ENCODE measurements at regions not wholly inside any gene's neighbourhood (a gene's known extent, or its start where the extent isn't known, plus 50 kb on each side); places are given as distances from the start of the nearest gene placed in this dataset.

DNA sequence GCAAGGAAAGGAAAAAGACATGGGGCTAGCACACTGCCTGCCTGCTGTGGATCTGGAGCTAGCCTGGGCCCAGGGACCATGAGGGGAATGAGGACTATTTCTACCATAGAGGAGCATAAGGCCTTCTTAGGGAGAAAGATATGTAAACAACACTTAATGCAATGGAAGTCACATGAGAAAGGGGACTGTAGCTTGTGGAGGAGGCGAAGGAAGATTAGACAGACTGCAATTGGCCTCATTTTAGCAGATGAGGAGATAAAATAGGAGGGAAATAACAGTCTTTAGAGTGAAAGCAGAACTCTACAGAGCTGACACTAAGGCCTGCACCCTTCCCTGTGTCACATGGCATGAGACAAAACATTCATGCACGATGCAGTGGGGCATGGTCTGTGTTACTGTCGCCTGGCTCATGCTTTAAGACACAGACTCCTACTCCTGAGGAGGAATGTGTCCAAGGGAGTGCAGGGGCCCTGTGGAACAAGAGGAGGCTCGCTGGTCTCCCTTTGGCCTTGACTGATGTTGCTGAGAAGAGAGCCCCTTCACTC lies 829.3 kb upstream of the IGFBP3 start (continued):
- TF ChIP-seq GABPA (IDR thresholded peaks at IDR 0.05 in 1 of 2, conservative IDR thresholded peaks at IDR 0.05 in 1 of 2) = no peak

DNA sequence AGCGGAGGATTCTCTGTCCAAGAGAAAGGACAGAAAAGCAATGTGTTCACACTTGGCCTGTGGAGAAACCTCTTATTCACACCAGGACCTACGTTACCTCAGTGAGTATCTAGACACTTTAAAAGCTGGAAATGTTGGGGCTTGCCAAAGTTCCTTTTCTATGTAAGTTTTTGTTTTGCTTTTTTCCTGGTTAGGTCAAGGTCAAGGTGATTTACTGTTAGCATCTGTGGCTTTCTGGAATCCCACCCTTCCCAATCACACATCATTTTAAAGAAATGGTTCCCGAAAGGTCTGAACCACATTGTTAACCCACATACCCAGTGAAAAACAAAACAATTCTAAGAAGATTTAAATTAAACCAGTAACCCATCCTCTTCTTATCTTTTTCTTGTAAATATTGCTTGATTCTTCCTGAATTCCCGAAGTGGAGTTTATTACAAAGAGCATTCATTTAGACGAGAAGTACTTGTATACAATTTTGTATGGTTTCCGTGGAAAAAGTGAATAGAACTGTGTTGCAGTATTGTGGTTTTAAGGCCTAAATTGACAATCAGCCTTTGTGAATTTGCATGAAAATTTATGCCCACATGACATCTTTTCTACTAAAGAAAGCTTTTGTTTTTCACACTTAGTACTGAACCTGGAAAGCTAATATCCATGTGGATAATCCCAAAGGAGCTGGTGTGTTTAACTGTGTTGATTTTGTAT lies 827.0 kb upstream of the IGFBP3 start:
- no peak for DNase-seq (ENCODE audit: low spot score)
- no peak overlapping the region for H3K27ac ChIP-seq (ENCODE audit: low read depth in 1 of 2, low read length in 2 of 2)
- no peak overlapping the region for H3K4me3 ChIP-seq (ENCODE audit: low read depth in 1 of 3, low read length in 3 of 3)
- H3K36me3 ChIP-seq (ENCODE audit: control insufficient read depth in 4 of 4, insufficient read depth in 3 of 4, low read depth in 1 of 4, low read length in 3 of 4) = no peaks in the 10 kb centered on the region
- WGBS = 90% methylated on average over 6 of the region's 6 CpGs
- no peaks in the 10 kb centered on the region for H3K27me3 ChIP-seq (ENCODE audit: control insufficient read depth in 4 of 4, insufficient read depth in 4 of 4, low read length in 3 of 4)
- no peaks in the 10 kb centered on the region for H3K9me3 ChIP-seq (ENCODE audit: control insufficient read depth in 4 of 4, low read length in 3 of 4)
- H3K4me1 ChIP-seq (ENCODE audit: control insufficient read depth in 4 of 4, insufficient read depth in 4 of 4, low read length in 3 of 4) = no peaks in the 10 kb centered on the region
- TF ChIP-seq RAD21 (IDR thresholded peaks at IDR 0.05) (no peak), EGR1 (IDR thresholded peaks at IDR 0.05; ENCODE audit: low read depth in 2 of 2) (no peak), SP1 (IDR thresholded peaks at IDR 0.05) (no peak), TAF1 (conservative IDR thresholded peaks at IDR 0.05) (no peak), JUND (IDR thresholded peaks at IDR 0.05) (no peak)
- TF ChIP-seq, protein P1, sequence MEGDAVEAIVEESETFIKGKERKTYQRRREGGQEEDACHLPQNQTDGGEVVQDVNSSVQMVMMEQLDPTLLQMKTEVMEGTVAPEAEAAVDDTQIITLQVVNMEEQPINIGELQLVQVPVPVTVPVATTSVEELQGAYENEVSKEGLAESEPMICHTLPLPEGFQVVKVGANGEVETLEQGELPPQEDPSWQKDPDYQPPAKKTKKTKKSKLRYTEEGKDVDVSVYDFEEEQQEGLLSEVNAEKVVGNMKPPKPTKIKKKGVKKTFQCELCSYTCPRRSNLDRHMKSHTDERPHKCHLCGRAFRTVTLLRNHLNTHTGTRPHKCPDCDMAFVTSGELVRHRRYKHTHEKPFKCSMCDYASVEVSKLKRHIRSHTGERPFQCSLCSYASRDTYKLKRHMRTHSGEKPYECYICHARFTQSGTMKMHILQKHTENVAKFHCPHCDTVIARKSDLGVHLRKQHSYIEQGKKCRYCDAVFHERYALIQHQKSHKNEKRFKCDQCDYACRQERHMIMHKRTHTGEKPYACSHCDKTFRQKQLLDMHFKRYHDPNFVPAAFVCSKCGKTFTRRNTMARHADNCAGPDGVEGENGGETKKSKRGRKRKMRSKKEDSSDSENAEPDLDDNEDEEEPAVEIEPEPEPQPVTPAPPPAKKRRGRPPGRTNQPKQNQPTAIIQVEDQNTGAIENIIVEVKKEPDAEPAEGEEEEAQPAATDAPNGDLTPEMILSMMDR (IDR thresholded peaks at IDR 0.05; ENCODE audit: low read depth, low read length, missing input control) = no peak
- no peak overlapping the region for H3K9ac ChIP-seq (ENCODE audit: low read depth in 1 of 2, low read length in 2 of 2)

DNA sequence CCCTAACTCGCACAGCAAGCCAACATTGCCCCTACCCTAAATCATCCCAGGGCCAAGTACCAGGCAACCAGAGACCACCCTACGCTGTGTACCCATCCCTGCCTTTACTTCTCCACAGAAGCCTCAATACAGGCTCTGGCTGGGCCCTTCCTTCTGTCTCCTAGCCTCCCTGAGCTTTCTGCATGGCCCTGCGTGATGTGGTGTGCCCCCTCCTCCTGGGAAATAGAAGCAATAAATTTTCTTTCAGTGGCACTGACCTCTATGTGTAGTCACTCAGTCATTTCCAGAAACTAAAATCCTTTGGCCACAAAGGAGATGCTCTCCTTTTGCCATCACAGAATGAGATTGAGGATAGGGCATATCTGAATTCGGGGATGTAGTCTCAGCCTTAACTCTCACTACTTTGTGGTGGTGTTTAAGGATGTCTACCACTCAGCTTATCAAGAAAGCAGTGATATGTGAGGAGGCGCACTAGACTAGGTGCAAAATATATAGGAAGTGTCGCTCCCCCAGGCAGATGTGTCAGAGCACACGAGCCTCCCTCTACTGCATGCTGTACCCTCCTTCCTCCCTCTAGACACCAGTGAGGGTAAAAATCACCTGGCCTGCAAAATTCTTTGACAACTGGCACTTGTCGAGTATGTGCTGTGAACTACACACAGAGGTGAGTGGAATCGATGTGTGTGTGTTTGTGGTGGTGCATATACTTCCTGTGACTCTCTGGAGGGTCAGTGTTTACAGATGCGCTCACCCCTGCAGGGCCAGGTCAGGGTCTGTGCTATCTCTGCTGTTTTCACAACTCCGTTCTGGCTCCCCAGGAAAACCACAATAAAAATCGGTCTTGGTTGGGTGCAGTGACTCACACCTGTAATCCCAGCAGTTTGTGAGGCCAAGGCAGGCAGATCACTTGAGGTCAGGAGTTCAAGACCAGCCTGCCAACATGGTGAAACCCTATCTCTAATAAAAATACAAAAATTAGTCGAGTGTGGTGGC lies 825.9 kb upstream of the IGFBP3 start:
- Histone ChIP-seq H3K4me3 (ENCODE audit: low read depth in 1 of 3, low read length in 3 of 3) (no peak overlapping the region), H3K36me3 (ENCODE audit: control insufficient read depth in 4 of 4, insufficient read depth in 3 of 4, low read depth in 1 of 4, low read length in 3 of 4) (no peaks in the 10 kb centered on the region), H3K9me3 (ENCODE audit: control insufficient read depth in 4 of 4, low read length in 3 of 4) (no peaks in the 10 kb centered on the region), H3K27me3 (ENCODE audit: control insufficient read depth in 4 of 4, insufficient read depth in 4 of 4, low read length in 3 of 4) (no peaks in the 10 kb centered on the region), H3K27ac (ENCODE audit: low read depth in 1 of 2, low read length in 2 of 2) (no peak overlapping the region), H3K9ac (ENCODE audit: low read depth in 1 of 2, low read length in 2 of 2) (no peak overlapping the region), H3K4me1 (ENCODE audit: control insufficient read depth in 4 of 4, insufficient read depth in 4 of 4, low read length in 3 of 4) (no peaks in the 10 kb centered on the region)
- DNase-seq (ENCODE audit: low spot score) = no peak
- 76% methylated on average over 13 of the region's 13 CpGs for WGBS
- TF ChIP-seq SP1 (IDR thresholded peaks at IDR 0.05) = no peak
- TF ChIP-seq, protein P2, sequence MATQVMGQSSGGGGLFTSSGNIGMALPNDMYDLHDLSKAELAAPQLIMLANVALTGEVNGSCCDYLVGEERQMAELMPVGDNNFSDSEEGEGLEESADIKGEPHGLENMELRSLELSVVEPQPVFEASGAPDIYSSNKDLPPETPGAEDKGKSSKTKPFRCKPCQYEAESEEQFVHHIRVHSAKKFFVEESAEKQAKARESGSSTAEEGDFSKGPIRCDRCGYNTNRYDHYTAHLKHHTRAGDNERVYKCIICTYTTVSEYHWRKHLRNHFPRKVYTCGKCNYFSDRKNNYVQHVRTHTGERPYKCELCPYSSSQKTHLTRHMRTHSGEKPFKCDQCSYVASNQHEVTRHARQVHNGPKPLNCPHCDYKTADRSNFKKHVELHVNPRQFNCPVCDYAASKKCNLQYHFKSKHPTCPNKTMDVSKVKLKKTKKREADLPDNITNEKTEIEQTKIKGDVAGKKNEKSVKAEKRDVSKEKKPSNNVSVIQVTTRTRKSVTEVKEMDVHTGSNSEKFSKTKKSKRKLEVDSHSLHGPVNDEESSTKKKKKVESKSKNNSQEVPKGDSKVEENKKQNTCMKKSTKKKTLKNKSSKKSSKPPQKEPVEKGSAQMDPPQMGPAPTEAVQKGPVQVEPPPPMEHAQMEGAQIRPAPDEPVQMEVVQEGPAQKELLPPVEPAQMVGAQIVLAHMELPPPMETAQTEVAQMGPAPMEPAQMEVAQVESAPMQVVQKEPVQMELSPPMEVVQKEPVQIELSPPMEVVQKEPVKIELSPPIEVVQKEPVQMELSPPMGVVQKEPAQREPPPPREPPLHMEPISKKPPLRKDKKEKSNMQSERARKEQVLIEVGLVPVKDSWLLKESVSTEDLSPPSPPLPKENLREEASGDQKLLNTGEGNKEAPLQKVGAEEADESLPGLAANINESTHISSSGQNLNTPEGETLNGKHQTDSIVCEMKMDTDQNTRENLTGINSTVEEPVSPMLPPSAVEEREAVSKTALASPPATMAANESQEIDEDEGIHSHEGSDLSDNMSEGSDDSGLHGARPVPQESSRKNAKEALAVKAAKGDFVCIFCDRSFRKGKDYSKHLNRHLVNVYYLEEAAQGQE (IDR thresholded peaks at IDR 0.05) = no peak
- TF ChIP-seq, protein P1 (IDR thresholded peaks at IDR 0.05; ENCODE audit: low read depth, low read length, missing input control) = no peak
- TF ChIP-seq RAD21 (IDR thresholded peaks at IDR 0.05) = no peak
- TF ChIP-seq FOXA2 (IDR thresholded peaks at IDR 0.05) = no peak
- no peak for TF ChIP-seq HNF4G (IDR thresholded peaks at IDR 0.05)
- no peak for TF ChIP-seq YY1 (IDR thresholded peaks at IDR 0.05)
- TF ChIP-seq, protein P3, sequence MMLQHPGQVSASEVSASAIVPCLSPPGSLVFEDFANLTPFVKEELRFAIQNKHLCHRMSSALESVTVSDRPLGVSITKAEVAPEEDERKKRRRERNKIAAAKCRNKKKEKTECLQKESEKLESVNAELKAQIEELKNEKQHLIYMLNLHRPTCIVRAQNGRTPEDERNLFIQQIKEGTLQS (IDR thresholded peaks at IDR 0.05) = no peak
- no peak for TF ChIP-seq HNF4A (conservative IDR thresholded peaks at IDR 0.05)
- TF ChIP-seq FOXA1 (IDR thresholded peaks at IDR 0.05) = no peak
- TF ChIP-seq NR2F2 (IDR thresholded peaks at IDR 0.05) = no peak
- no peak for TF ChIP-seq GABPA (IDR thresholded peaks at IDR 0.05 in 1 of 2, conservative IDR thresholded peaks at IDR 0.05 in 1 of 2)
- TF ChIP-seq JUND (IDR thresholded peaks at IDR 0.05) = no peak
- TF ChIP-seq RXRA (IDR thresholded peaks at IDR 0.05) = no peak
- TF ChIP-seq TAF1 (conservative IDR thresholded peaks at IDR 0.05) = no peak
- no peak for TF ChIP-seq EGR1 (IDR thresholded peaks at IDR 0.05; ENCODE audit: low read depth in 2 of 2)
- TF ChIP-seq, protein P4, sequence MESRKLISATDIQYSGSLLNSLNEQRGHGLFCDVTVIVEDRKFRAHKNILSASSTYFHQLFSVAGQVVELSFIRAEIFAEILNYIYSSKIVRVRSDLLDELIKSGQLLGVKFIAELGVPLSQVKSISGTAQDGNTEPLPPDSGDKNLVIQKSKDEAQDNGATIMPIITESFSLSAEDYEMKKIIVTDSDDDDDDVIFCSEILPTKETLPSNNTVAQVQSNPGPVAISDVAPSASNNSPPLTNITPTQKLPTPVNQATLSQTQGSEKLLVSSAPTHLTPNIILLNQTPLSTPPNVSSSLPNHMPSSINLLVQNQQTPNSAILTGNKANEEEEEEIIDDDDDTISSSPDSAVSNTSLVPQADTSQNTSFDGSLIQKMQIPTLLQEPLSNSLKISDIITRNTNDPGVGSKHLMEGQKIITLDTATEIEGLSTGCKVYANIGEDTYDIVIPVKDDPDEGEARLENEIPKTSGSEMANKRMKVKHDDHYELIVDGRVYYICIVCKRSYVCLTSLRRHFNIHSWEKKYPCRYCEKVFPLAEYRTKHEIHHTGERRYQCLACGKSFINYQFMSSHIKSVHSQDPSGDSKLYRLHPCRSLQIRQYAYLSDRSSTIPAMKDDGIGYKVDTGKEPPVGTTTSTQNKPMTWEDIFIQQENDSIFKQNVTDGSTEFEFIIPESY (IDR thresholded peaks at IDR 0.05) = no peak

Data from liver (tissue), 8 donors.